Mesenchymal stem cell (in vitro differentiated cells and primary cell): ENCODE measurements at regions not wholly inside any gene's neighbourhood (a gene's known extent, or its start where the extent isn't known, plus 50 kb on each side); places are given as distances from the start of the nearest gene placed in this dataset.

ENCODE experiments used
- DNase-seq: peaks from one replicate; pipeline ENCODE4 v3.0.0-alpha.2; 2013
- H2AFZ ChIP-seq: one replicate; pipeline ENCODE4 v1.6.1; 2013; ENCODE audit warnings: low read depth, mild to moderate bottlenecking, control low read depth, inconsistent platforms, low read length, moderate library complexity
- H2AK5ac ChIP-seq: 2 replicates; pipeline ENCODE4 v1.6.1; 2013; ENCODE audit warnings: low read length, moderate library complexity, mild to moderate bottlenecking, inconsistent platforms; ENCODE audit not compliant: severe bottlenecking
- H2BK120ac ChIP-seq: one replicate; pipeline ENCODE4 v1.6.1; 2013; ENCODE audit warnings: low read depth, mild to moderate bottlenecking, inconsistent platforms, low read length, moderate library complexity
- H2BK12ac ChIP-seq, 2 experiments: one replicate each; pipeline ENCODE4 v1.6.1; 2013; ENCODE audit warnings: inconsistent platforms in 2 of 2, low read length in 2 of 2, mild to moderate bottlenecking in 2 of 2, moderate library complexity in 2 of 2, control low read depth in 1 of 2
- H2BK15ac ChIP-seq: one replicate; pipeline ENCODE4 v1.6.1; 2013; ENCODE audit warnings: mild to moderate bottlenecking, low read depth, inconsistent platforms; ENCODE audit not compliant: poor library complexity, severe bottlenecking
- H2BK5ac ChIP-seq: 2 replicates; pipeline ENCODE4 v1.6.1; 2013; ENCODE audit warnings: low read depth, mild to moderate bottlenecking, low read length, control low read depth, inconsistent platforms; ENCODE audit not compliant: poor library complexity, severe bottlenecking
- H3K14ac ChIP-seq, 2 experiments: one replicate each; pipeline ENCODE4 v1.6.1; 2013; ENCODE audit warnings: inconsistent platforms in 2 of 2, low read length in 2 of 2, control low read depth in 1 of 2, mild to moderate bottlenecking in 1 of 2, moderate library complexity in 1 of 2
- H3K18ac ChIP-seq, 2 experiments: one replicate each; pipeline ENCODE4 v1.6.1; 2013; ENCODE audit warnings: inconsistent platforms in 2 of 2, low read length in 2 of 2, control low read depth in 1 of 2, low read depth in 1 of 2, mild to moderate bottlenecking in 1 of 2
- H3K23ac ChIP-seq, 2 experiments: one replicate each; pipeline ENCODE4 v1.6.1; 2013; ENCODE audit warnings: inconsistent platforms in 2 of 2, low read length in 2 of 2, mild to moderate bottlenecking in 2 of 2, moderate library complexity in 2 of 2, control low read depth in 1 of 2
- H3K27ac ChIP-seq: 2 replicates; pipeline ENCODE4 v1.5.1; 2013; ENCODE audit warnings: mild to moderate bottlenecking, moderate library complexity, low read length, control low read depth, inconsistent platforms; ENCODE audit not compliant: poor library complexity, severe bottlenecking
- H3K27me3 ChIP-seq, 2 experiments: 2 replicates each; pipeline versions ENCODE4 v1.6.1 to v1.7.0; 2013; ENCODE audit warnings: low read length in 2 of 2, mild to moderate bottlenecking in 2 of 2, moderate library complexity in 2 of 2, control low read depth in 1 of 2, inconsistent platforms in 1 of 2; ENCODE audit not compliant: control insufficient read depth in 1 of 2, insufficient read depth in 1 of 2
- H3K36me3 ChIP-seq, 2 experiments: 2 replicates each; pipeline versions ENCODE4 v1.6.1 to v1.7.0; 2013; ENCODE audit warnings: low read length in 2 of 2, control low read depth in 1 of 2, inconsistent platforms in 1 of 2, low read depth in 1 of 2, mild to moderate bottlenecking in 1 of 2; ENCODE audit not compliant: insufficient read depth in 2 of 2, control insufficient read depth in 1 of 2
- H3K4ac ChIP-seq, 2 experiments: one replicate each; pipeline ENCODE4 v1.6.1; 2013; ENCODE audit warnings: inconsistent platforms in 2 of 2, low read length in 2 of 2, mild to moderate bottlenecking in 2 of 2, moderate library complexity in 2 of 2, control low read depth in 1 of 2, low read depth in 1 of 2
- H3K4me1 ChIP-seq: 2 replicates; pipeline ENCODE4 v1.6.1; 2013; ENCODE audit warnings: low read depth, low read length, control low read depth; ENCODE audit not compliant: control insufficient read depth, insufficient read depth
- H3K4me2 ChIP-seq: 2 replicates; pipeline ENCODE4 v1.6.1; 2013; ENCODE audit warnings: low read length, mild to moderate bottlenecking, inconsistent platforms; ENCODE audit not compliant: poor library complexity, severe bottlenecking
- H3K4me3 ChIP-seq, 2 experiments: 2 replicates each; pipeline versions ENCODE4 v1.5.1 to v1.7.0; 2013; ENCODE audit warnings: low read length in 2 of 2, mild to moderate bottlenecking in 2 of 2, control low read depth in 1 of 2, low read depth in 1 of 2; ENCODE audit not compliant: insufficient read depth in 1 of 2
- H3K79me1 ChIP-seq: replicated peaks from 2 replicates; pipeline ENCODE4 v1.6.1; 2013; ENCODE audit warnings: mild to moderate bottlenecking, control low read depth, low read length, inconsistent platforms; ENCODE audit not compliant: poor library complexity, severe bottlenecking
- H3K9ac ChIP-seq: 2 replicates; pipeline ENCODE4 v1.7.0; 2013; ENCODE audit warnings: mild to moderate bottlenecking, low read length, moderate library complexity
- H3K9me3 ChIP-seq: 2 replicates; pipeline ENCODE4 v1.7.0; 2013; ENCODE audit warnings: mild to moderate bottlenecking, low read length; ENCODE audit not compliant: control insufficient read depth
- H4K8ac ChIP-seq: one replicate; pipeline ENCODE4 v1.6.1; 2013; ENCODE audit warnings: inconsistent platforms, mild to moderate bottlenecking, low read length, moderate library complexity
- H4K91ac ChIP-seq: one replicate; pipeline ENCODE4 v1.6.1; 2013; ENCODE audit warnings: mild to moderate bottlenecking, low read length, inconsistent platforms
- WGBS: methylation state at CpG from one replicate; pipeline ENCODE4 v1.1.7; 2013; ENCODE audit warnings: mixed read lengths; 5-methylcytosine and 5-hydroxymethylcytosine counted together

GRCh38 chr12:89933911-89934310 is 225.3 kb upstream of the ATP2B1 start:
- Histone ChIP-seq H3K23ac (no peak overlapping the region), H3K9me3 (no peaks in the 10 kb centered on the region), H2BK5ac (no peak overlapping the region), H3K4me3 (no peak overlapping the region), H4K91ac (no peak overlapping the region), H3K36me3 (no peaks in the 10 kb centered on the region), H2AK5ac (no peak overlapping the region), H3K4me1 (no peaks in the 10 kb centered on the region), H3K4ac (no peak overlapping the region), H2BK12ac (no peak overlapping the region), H2BK15ac (no peak overlapping the region), H3K79me1 (no peaks in the 10 kb centered on the region), H3K18ac (no peak overlapping the region), H3K14ac (no peak overlapping the region), H3K4me2 (no peak overlapping the region), H4K8ac (no peak overlapping the region), H2AFZ (no peak overlapping the region), H2BK120ac (no peak overlapping the region), H3K27me3 (no peaks in the 10 kb centered on the region), H3K27ac (no peak overlapping the region), H3K9ac (no peak overlapping the region)
- DNase-seq = no peak
- no CpG with 5 or more reads among the region's 1 CpG for WGBS

DNA sequence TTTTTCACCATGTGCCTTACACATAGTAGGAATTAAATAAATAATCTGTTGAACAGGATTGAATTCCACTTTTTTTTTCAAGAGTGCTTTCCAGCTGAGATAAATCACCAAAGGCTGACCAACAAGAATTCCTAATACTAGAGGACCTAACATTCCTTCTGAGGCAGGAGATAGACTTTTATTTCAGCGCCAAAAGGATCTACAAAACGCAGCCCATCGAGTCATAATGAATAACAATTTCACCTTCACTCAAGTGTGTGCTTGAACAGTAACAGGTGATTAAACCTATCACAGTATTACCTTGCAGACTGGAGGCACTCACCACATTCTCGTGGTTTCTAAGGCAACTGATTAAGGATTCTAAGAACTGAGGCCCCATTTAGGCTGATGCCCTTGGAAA is 224.3 kb upstream of the ATP2B1 start:
- no peak for DNase-seq
- H3K14ac ChIP-seq = no peak overlapping the region
- no peak overlapping the region for H3K4ac ChIP-seq
- no peak overlapping the region for H2BK120ac ChIP-seq
- WGBS = 64% methylated on average over 3 of the region's 4 CpGs
- no peak overlapping the region for H4K91ac ChIP-seq
- no peak overlapping the region for H2BK12ac ChIP-seq
- H3K9ac ChIP-seq = no peak overlapping the region
- no peak overlapping the region for H2BK5ac ChIP-seq
- no peak overlapping the region for H2BK15ac ChIP-seq
- no peaks in the 10 kb centered on the region for H3K9me3 ChIP-seq
- H4K8ac ChIP-seq = no peak overlapping the region
- no peak overlapping the region for H3K4me3 ChIP-seq
- H3K4me1 ChIP-seq = no peaks in the 10 kb centered on the region
- H2AFZ ChIP-seq = no peak overlapping the region
- H3K4me2 ChIP-seq = no peak overlapping the region
- H3K23ac ChIP-seq = no peak overlapping the region
- H3K36me3 ChIP-seq = no peaks in the 10 kb centered on the region
- no peaks in the 10 kb centered on the region for H3K79me1 ChIP-seq
- no peak overlapping the region for H3K18ac ChIP-seq
- no peaks in the 10 kb centered on the region for H3K27me3 ChIP-seq
- H2AK5ac ChIP-seq = no peak overlapping the region
- H3K27ac ChIP-seq = no peak overlapping the region

DNA sequence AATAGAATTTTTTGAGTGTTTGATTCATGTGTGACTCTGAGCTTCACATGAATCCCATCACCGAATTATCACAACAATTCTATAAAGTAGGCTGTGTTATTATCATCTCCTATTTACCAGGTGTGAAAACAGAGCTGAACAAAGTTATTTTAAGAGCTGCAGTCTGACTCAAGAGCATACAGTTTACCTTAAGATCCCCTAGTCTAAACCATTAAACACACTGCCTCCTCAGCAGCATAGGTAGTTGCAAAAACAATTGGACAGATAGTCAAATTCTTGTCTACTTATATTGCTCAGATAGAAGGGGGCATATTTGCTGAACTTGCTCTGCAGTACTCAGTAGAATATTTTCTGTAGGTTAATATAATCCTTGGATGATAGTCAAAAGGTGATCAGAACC is 219.8 kb upstream of the ATP2B1 start:
- H2BK120ac ChIP-seq = no peak overlapping the region
- H3K9me3 ChIP-seq = no peaks in the 10 kb centered on the region
- no peak overlapping the region for H3K27ac ChIP-seq
- H2BK5ac ChIP-seq = no peak overlapping the region
- no peak for DNase-seq
- no peak overlapping the region for H2AK5ac ChIP-seq
- H2BK15ac ChIP-seq = no peak overlapping the region
- no peak overlapping the region for H4K8ac ChIP-seq
- no peaks in the 10 kb centered on the region for H3K36me3 ChIP-seq
- no peak overlapping the region for H3K9ac ChIP-seq
- H3K79me1 ChIP-seq = no peaks in the 10 kb centered on the region
- no peak overlapping the region for H3K4me2 ChIP-seq
- H4K91ac ChIP-seq = no peak overlapping the region
- 100% methylated on average over 1 of the region's 1 CpG for WGBS
- no peak overlapping the region for H3K4me3 ChIP-seq
- H3K27me3 ChIP-seq = no peaks in the 10 kb centered on the region
- no peak overlapping the region for H3K14ac ChIP-seq
- H3K18ac ChIP-seq = no peak overlapping the region
- H2AFZ ChIP-seq = no peak overlapping the region
- no peak overlapping the region for H3K4ac ChIP-seq
- H3K4me1 ChIP-seq = no peaks in the 10 kb centered on the region
- H3K23ac ChIP-seq = no peak overlapping the region
- no peak overlapping the region for H2BK12ac ChIP-seq

- Histone ChIP-seq H3K4me3 (no peak overlapping the region), H3K36me3 (no peaks in the 10 kb centered on the region), H3K4me2 (no peak overlapping the region), H3K27me3 (no peaks in the 10 kb centered on the region), H2AFZ (no peak overlapping the region), H4K8ac (no peak overlapping the region), H3K9me3 (no peaks in the 10 kb centered on the region), H2AK5ac (no peak overlapping the region), H2BK120ac (no peak overlapping the region), H2BK5ac (no peak overlapping the region), H3K4me1 (no peaks in the 10 kb centered on the region), H3K18ac (no peak overlapping the region), H3K4ac (no peak overlapping the region), H2BK12ac (no peak overlapping the region), H3K14ac (no peak overlapping the region), H3K27ac (no peak overlapping the region), H3K23ac (no peak overlapping the region), H2BK15ac (no peak overlapping the region), H4K91ac (no peak overlapping the region), H3K9ac (no peak overlapping the region), H3K79me1 (no peaks in the 10 kb centered on the region)
- no peak for DNase-seq
- 100% methylated on average over 2 of the region's 2 CpGs for WGBS
Measured at GRCh38 chr12:89927226-89927698, 218.6 kb upstream of the ATP2B1 start.
